Fibroblast of lung (primary cell): ENCODE measurements at regions not wholly inside any gene's neighbourhood (a gene's known extent, or its start where the extent isn't known, plus 50 kb on each side); places are given as distances from the start of the nearest gene placed in this dataset.
"Not testable (repeated sequence)": the region's sequence is repeated elsewhere in the genome, so short reads cannot be mapped to it uniquely, and the experiment has no call there.

Experiments
- EZH2 ChIP-seq: IDR thresholded peaks from 2 replicates; pipeline ENCODE4 v1.5.1; 2012; ENCODE audit warnings: low read length, control low read depth, mild to moderate bottlenecking; ENCODE audit errors: missing control alignments
- TF ChIP-seq, protein P1 (sequence below), 2 donors: IDR thresholded peaks in 1 of 2; conservative IDR thresholded peaks in 1 of 2; 1 replicate in 1 of 2; 2 replicates in 1 of 2; pipeline ENCODE4 v1.5.1; 2011 to 2012; ENCODE audit warnings: low read length in 2 of 2, control low read depth in 1 of 2, inconsistent platforms in 1 of 2, low read depth in 1 of 2, mild to moderate bottlenecking in 1 of 2

DNA sequence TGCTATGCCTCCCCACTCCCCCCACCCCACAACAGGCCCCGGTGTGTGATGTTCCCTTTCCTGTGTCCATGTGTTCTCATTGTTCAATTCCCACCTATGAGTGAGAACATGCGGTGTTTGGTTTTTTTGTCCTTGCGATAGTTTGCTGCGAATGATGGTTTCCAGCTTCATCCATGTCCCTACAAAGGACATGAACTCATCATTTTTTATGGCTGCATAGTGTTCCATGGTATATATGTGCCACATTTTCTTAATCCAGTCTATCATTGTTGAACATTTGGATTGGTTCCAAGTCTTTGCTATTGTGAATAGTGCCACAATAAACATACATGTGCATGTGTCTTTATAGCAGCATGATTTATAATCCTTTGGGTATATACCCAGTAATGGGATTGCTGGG, 55.3 kb upstream of the GARIN1A start:
- TF ChIP-seq, protein P1, sequence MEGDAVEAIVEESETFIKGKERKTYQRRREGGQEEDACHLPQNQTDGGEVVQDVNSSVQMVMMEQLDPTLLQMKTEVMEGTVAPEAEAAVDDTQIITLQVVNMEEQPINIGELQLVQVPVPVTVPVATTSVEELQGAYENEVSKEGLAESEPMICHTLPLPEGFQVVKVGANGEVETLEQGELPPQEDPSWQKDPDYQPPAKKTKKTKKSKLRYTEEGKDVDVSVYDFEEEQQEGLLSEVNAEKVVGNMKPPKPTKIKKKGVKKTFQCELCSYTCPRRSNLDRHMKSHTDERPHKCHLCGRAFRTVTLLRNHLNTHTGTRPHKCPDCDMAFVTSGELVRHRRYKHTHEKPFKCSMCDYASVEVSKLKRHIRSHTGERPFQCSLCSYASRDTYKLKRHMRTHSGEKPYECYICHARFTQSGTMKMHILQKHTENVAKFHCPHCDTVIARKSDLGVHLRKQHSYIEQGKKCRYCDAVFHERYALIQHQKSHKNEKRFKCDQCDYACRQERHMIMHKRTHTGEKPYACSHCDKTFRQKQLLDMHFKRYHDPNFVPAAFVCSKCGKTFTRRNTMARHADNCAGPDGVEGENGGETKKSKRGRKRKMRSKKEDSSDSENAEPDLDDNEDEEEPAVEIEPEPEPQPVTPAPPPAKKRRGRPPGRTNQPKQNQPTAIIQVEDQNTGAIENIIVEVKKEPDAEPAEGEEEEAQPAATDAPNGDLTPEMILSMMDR (conservative IDR thresholded peaks at IDR 0.05 in 1 of 2, IDR thresholded peaks at IDR 0.05 in 1 of 2; ENCODE audit: low read depth in 1 of 2, low read length in 2 of 2): not testable (repeated sequence)
- not testable (repeated sequence) for TF ChIP-seq EZH2
